ENCODE measurements at regions not wholly inside any gene's neighbourhood (a gene's known extent, or its start where the extent isn't known, plus 50 kb on each side); places are given as distances from the start of the nearest gene placed in this dataset.

DNA sequence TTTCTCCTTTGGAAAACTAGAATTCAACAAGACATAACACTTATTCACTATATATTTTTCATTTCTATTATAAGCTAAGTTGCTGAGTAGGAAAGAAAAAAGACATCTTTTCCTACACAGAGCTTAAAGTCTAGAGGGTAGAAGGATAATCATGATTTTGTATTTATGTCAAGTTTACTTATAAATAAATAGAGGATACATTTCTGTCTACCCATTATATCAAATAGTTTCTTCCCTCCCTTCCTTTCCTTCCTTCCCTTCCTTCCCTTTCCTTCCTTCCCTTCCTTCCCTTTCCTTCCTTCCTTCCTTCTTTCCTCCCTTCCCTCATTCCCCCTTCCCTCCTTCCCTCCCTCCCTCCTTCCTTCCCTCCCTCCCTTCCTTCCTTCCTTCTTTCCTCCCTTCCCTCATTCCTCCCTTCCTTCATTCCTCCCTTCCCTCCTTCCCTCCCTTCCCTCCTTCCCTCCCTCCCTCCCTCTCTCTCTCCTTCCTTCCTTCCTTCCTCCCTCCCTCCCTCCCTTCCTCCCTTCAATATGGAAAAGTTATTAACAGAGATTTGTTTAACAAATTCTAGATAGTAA, 308.4 kb upstream of the COL3A1 start:
- Histone ChIP-seq H3K79me2 (ENCODE audit: insufficient read depth, low read length) (no peaks in the 10 kb centered on the region), H3K27ac (ENCODE audit: extremely low read length, insufficient read depth, low read length) (no peak overlapping the region), H4K20me1 (ENCODE audit: insufficient read depth, low read length) (no peaks in the 10 kb centered on the region), H3K4me3 (replicated peaks in 1 of 3; ENCODE audit: insufficient read depth in 1 of 3, low read depth in 2 of 3, low read length in 3 of 3) (no peak overlapping the region), H3K4me1 (ENCODE audit: insufficient read depth, low read length) (no peaks in the 10 kb centered on the region), H3K36me3 (replicated peaks in 1 of 2; ENCODE audit: control insufficient read depth in 1 of 2, insufficient read depth in 2 of 2, low read length in 2 of 2) (no peaks in the 10 kb centered on the region), H3K4me2 (ENCODE audit: low read depth, low read length) (no peak overlapping the region), H3K9me3 (ENCODE audit: low read length) (no peaks in the 10 kb centered on the region), H3K9ac (ENCODE audit: insufficient read depth, low read depth, low read length) (no peak overlapping the region), H3K27me3 (ENCODE audit: control insufficient read depth in 1 of 2, insufficient read depth in 2 of 2, low read length in 2 of 2) (no peaks in the 10 kb centered on the region), H2AFZ (ENCODE audit: low read length) (no peak overlapping the region)
- intact Hi-C loops (cut with micrococcal nuclease; ENCODE audit: unreplicated experiment) (no loop called here), in situ Hi-C loops (cut with HindIII; ENCODE audit: extremely low pct_ligation_motif_present, low pct_unique_long_range_greater_than_20kb) (no loop called here)
- no TSS peak for BruUV-seq (replicated peaks)
- FAIRE-seq, result no peak
- no peak for DNase-seq (ENCODE audit: low spot score)
- CTCF ChIA-PET (ENCODE audit: low intra/inter-chr PET ratio, low total read pairs), result no interaction called here
- no peak for ATAC-seq
- TF ChIP-seq ZNF510 (CRISPR knock-in tag; IDR thresholded peaks at IDR 0.05; ENCODE audit: low read depth), result no peak
- TF ChIP-seq ZNF20 (CRISPR knock-in tag; IDR thresholded peaks at IDR 0.05), result no peak
- TF ChIP-seq FIP1L1 (IDR thresholded peaks at IDR 0.05; ENCODE audit: borderline replicate concordance, insufficient read depth, low read depth, low read length), result no peak
- peak; percentile 66; the same call in 1 of the 2 replicates for TF ChIP-seq PCBP1 (IDR thresholded peaks at IDR 0.05; ENCODE audit: borderline replicate concordance, low read depth, low read length)
- TF ChIP-seq, protein P1, sequence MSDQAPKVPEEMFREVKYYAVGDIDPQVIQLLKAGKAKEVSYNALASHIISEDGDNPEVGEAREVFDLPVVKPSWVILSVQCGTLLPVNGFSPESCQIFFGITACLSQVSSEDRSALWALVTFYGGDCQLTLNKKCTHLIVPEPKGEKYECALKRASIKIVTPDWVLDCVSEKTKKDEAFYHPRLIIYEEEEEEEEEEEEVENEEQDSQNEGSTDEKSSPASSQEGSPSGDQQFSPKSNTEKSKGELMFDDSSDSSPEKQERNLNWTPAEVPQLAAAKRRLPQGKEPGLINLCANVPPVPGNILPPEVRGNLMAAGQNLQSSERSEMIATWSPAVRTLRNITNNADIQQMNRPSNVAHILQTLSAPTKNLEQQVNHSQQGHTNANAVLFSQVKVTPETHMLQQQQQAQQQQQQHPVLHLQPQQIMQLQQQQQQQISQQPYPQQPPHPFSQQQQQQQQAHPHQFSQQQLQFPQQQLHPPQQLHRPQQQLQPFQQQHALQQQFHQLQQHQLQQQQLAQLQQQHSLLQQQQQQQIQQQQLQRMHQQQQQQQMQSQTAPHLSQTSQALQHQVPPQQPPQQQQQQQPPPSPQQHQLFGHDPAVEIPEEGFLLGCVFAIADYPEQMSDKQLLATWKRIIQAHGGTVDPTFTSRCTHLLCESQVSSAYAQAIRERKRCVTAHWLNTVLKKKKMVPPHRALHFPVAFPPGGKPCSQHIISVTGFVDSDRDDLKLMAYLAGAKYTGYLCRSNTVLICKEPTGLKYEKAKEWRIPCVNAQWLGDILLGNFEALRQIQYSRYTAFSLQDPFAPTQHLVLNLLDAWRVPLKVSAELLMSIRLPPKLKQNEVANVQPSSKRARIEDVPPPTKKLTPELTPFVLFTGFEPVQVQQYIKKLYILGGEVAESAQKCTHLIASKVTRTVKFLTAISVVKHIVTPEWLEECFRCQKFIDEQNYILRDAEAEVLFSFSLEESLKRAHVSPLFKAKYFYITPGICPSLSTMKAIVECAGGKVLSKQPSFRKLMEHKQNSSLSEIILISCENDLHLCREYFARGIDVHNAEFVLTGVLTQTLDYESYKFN (CRISPR knock-in tag; conservative IDR thresholded peaks at IDR 0.05), result no peak
- TF ChIP-seq ZNF552 (CRISPR knock-in tag; IDR thresholded peaks at IDR 0.05; ENCODE audit: borderline replicate concordance), result no peak
- TF ChIP-seq ZNF260 (CRISPR knock-in tag; IDR thresholded peaks at IDR 0.05; ENCODE audit: borderline replicate concordance, low read depth), result no peak
- peak; percentile 72 for TF ChIP-seq HNRNPK (IDR thresholded peaks at IDR 0.05; ENCODE audit: low read depth, low read length, poor library complexity, severe bottlenecking)
- POLR2A ChIA-PET, result no interaction called here
